ENCODE measurements at regions not wholly inside any gene's neighbourhood (a gene's known extent, or its start where the extent isn't known, plus 50 kb on each side); places are given as distances from the start of the nearest gene placed in this dataset.

GRCh38 chr16:61555718-61556441, 480.4 kb downstream of the CDH8 start (continued):
- TF ChIP-seq REST (IDR thresholded peaks at IDR 0.05; ENCODE audit: borderline replicate concordance) (no peak), REST (CRISPR knock-in tag; IDR thresholded peaks at IDR 0.05; ENCODE audit: low read depth) (no peak), PHB (CRISPR knock-in tag; IDR thresholded peaks at IDR 0.05) (no peak)
